Gastrocnemius medialis (tissue), 4 donors: ENCODE measurements at regions not wholly inside any gene's neighbourhood (a gene's known extent, or its start where the extent isn't known, plus 50 kb on each side); places are given as distances from the start of the nearest gene placed in this dataset.
A peak's percentile ranks its signal among the peaks of the same experiment; 100 is the strongest.

Experiments
- ATAC-seq, 2 donors: fragments of 150-250 bp; one replicate each; pipeline ENCODE4 v1.9.1; 2016
- DNase-seq, 2 donors: peaks; one replicate each; pipeline ENCODE4 v3.0.0-alpha.2; 2019
- H3K27ac ChIP-seq, 4 donors: fragments of 200-600 bp; sonication (generic); 1 replicate in 1 of 4; 2 replicates in 3 of 4; pipeline ENCODE4 v1.5.1; 2016 to 2018; ENCODE audit warnings: mild to moderate bottlenecking in 2 of 4, moderate library complexity in 1 of 4
- H3K27me3 ChIP-seq, 3 donors: fragments of 200-600 bp; sonication (generic) in 2 of 3; 1 replicate in 1 of 3; 2 replicates in 2 of 3; pipeline versions ENCODE4 v1.5.1 to v1.6.0; 2016 to 2019; ENCODE audit warnings: mild to moderate bottlenecking in 1 of 3, moderate library complexity in 1 of 3
- H3K36me3 ChIP-seq, 2 donors: fragments of 200-600 bp; sonication (generic) in 1 of 2; one replicate each; pipeline ENCODE4 v1.5.1; 2017 to 2018
- H3K4me1 ChIP-seq, 2 donors: fragments of 200-600 bp; sonication (generic) in 1 of 2; one replicate each; pipeline ENCODE4 v1.5.1; 2016 to 2017; ENCODE audit warnings: mild to moderate bottlenecking in 2 of 2
- H3K4me3 ChIP-seq, 4 donors: fragments of 200-600 bp; sonication (generic) in 3 of 4; 1 replicate in 1 of 4; 2 replicates in 3 of 4; pipeline ENCODE4 v1.5.1; 2016 to 2019; ENCODE audit warnings: mild to moderate bottlenecking in 2 of 4
- H3K9me3 ChIP-seq, 3 donors: fragments of 200-600 bp; sonication (generic) in 2 of 3; 1 replicate in 1 of 3; 2 replicates in 2 of 3; pipeline ENCODE4 v1.5.1; 2016 to 2019
- CTCF ChIP-seq, 5 experiments: fragments of 450-650 bp in 3 of 5; fragments of 200-600 bp in 2 of 5; sonication (generic) in 2 of 5; IDR thresholded peaks in 4 of 5; conservative IDR thresholded peaks in 1 of 5; 1 replicate in 4 of 5; 2 replicates in 1 of 5; pipeline ENCODE4 v1.5.1; 2016 to 2019; ENCODE audit warnings: antibody characterized with exemption in 5 of 5, mild to moderate bottlenecking in 3 of 5, moderate library complexity in 3 of 5
- POLR2A ChIP-seq, 2 donors: fragments of 450-650 bp; IDR thresholded peaks; one replicate each; pipeline ENCODE4 v1.6.1; 2017; ENCODE audit warnings: antibody characterized with exemption in 2 of 2, mild to moderate bottlenecking in 2 of 2, moderate library complexity in 2 of 2
- in situ Hi-C, 4 donors: fragments of 200-750 bp; cut with MboI; loops; one replicate each; pipeline versions ENCODE4 v1.15.0 to v1.8.0; 2017; ENCODE audit warnings: low sequenced_read_pairs in 4 of 4
- intact Hi-C: fragments of 100-400 bp; cut with DNase I; formaldehyde crosslinking; loops from one replicate; pipeline ENCODE4 v1.15.1; 2023; ENCODE audit warnings: low total_unique reads

- DNase-seq (peak; percentile 57 to 65), ATAC-seq (peak; percentile 93 to 97)
- Histone ChIP-seq H3K27me3 (no peaks in the 10 kb centered on the region), H3K27ac (no peak overlapping the region), H3K4me3 (no peak overlapping the region), H3K9me3 (no peaks in the 10 kb centered on the region), H3K4me1 (no peaks in the 10 kb centered on the region), H3K36me3 (no peaks in the 10 kb centered on the region)
- in situ Hi-C loops (loop anchor here (5.0 to 25.0 kb wide), 8 partner anchors 91 to 1091 kb away; partner anchors contain the start of gene SEMA6D (in 1 of the 4)), intact Hi-C loops (loop anchor here (1.0 to 5.0 kb wide), 3 partner anchors 521 to 1090 kb away; partner anchors contain the start of gene SEMA6D)
- peak; percentile 64 to 82 (median 76) for TF ChIP-seq CTCF (IDR thresholded peaks at IDR 0.05 in 4 of 5, conservative IDR thresholded peaks at IDR 0.05 in 1 of 5)
- no peak for TF ChIP-seq POLR2A (IDR thresholded peaks at IDR 0.05)
These were observed 521.3 kb upstream of the SEMA6D start for GRCh38 chr15:47196048-47196447.

GRCh38 chr15:47203993-47204392, 513.3 kb upstream of the SEMA6D start:
- in situ Hi-C loops, result loop anchor here in 2 of 4 donors (10.0 to 25.0 kb wide), 2 partner anchors 258 to 501 kb away; no protein-coding TSS in a partner anchor
- intact Hi-C loops, result no loop called here

GRCh38 chr15:47206358-47206978, 510.8 kb upstream of the SEMA6D start:
- DNase-seq, result no peak
- Histone ChIP-seq H3K4me3 (no peak overlapping the region), H3K4me1 (no peaks in the 10 kb centered on the region), H3K36me3 (no peaks in the 10 kb centered on the region), H3K9me3 (no peaks in the 10 kb centered on the region), H3K27ac (no peak overlapping the region), H3K27me3 (no peaks in the 10 kb centered on the region)
- intact Hi-C loops, result no loop called here
- TF ChIP-seq POLR2A (IDR thresholded peaks at IDR 0.05), result no peak
- TF ChIP-seq CTCF (IDR thresholded peaks at IDR 0.05 in 4 of 5, conservative IDR thresholded peaks at IDR 0.05 in 1 of 5), result no peak
- in situ Hi-C loops, result loop anchor here in 2 of 4 donors (10.0 to 25.0 kb wide), 2 partner anchors 256 to 498 kb away; no protein-coding TSS in a partner anchor
- ATAC-seq, result no peak

More at GRCh38 chr15:47203993-47204392, 513.3 kb upstream of the SEMA6D start:
- H3K36me3 ChIP-seq, result no peaks in the 10 kb centered on the region
- H3K4me1 ChIP-seq, result no peaks in the 10 kb centered on the region
- no peaks in the 10 kb centered on the region for H3K27me3 ChIP-seq
- no peak overlapping the region for H3K4me3 ChIP-seq
- TF ChIP-seq POLR2A (IDR thresholded peaks at IDR 0.05), result no peak
- TF ChIP-seq CTCF (IDR thresholded peaks at IDR 0.05 in 4 of 5, conservative IDR thresholded peaks at IDR 0.05 in 1 of 5), result no peak
- DNase-seq, result no peak
- no peak overlapping the region for H3K27ac ChIP-seq
- no peak for ATAC-seq
- H3K9me3 ChIP-seq, result no peaks in the 10 kb centered on the region

- DNase-seq (no peak), ATAC-seq (no peak)
- TF ChIP-seq POLR2A (IDR thresholded peaks at IDR 0.05) (no peak), CTCF (IDR thresholded peaks at IDR 0.05 in 4 of 5, conservative IDR thresholded peaks at IDR 0.05 in 1 of 5) (no peak)
- in situ Hi-C loops (loop anchor here in 2 of 4 donors (10.0 to 25.0 kb wide), 2 partner anchors 253 to 495 kb away; no protein-coding TSS in a partner anchor), intact Hi-C loops (no loop called here)
- no peaks in the 10 kb centered on the region for H3K36me3 ChIP-seq
- no peaks in the 10 kb centered on the region for H3K9me3 ChIP-seq
- no peak overlapping the region for H3K27ac ChIP-seq
- no peak overlapping the region for H3K4me3 ChIP-seq
- H3K4me1 ChIP-seq, result no peaks in the 10 kb centered on the region
- no peaks in the 10 kb centered on the region for H3K27me3 ChIP-seq
These were observed 507.7 kb upstream of the SEMA6D start for GRCh38 chr15:47209591-47209990.
